ENCODE measurements at regions not wholly inside any gene's neighbourhood (a gene's known extent, or its start where the extent isn't known, plus 50 kb on each side); places are given as distances from the start of the nearest gene placed in this dataset.

GRCh38 chr7:50923476-50923875 lies 140.8 kb upstream of the GRB10 start:
- Histone ChIP-seq H3K27ac (no peak overlapping the region), H3K9me3 (peaks cover 0 to 12% (median 1%) of the 10 kb centered on the region in 11 donors), H3K4me3 (no peak overlapping the region), H3K36me3 (no peaks in the 10 kb centered on the region), H3K4me1 (no peaks in the 10 kb centered on the region), H3K27me3 (no peaks in the 10 kb centered on the region)
- DNase-seq (no peak), ATAC-seq (no peak)
- TF ChIP-seq CTCF (IDR thresholded peaks at IDR 0.05) = no peak
- intact Hi-C loops (cut with DNase I) = no loop called here
- WGBS, 2 donors = 69 to 75% methylated on average over 4 of the region's 4 CpGs

- no peak overlapping the region for H3K27ac ChIP-seq
- H3K36me3 ChIP-seq = no peaks in the 10 kb centered on the region
- no peak for DNase-seq
- no peak for ATAC-seq
- WGBS, 2 donors = 70 to 86% methylated on average over 4 of the region's 4 CpGs
- no peaks in the 10 kb centered on the region for H3K9me3 ChIP-seq
- no peaks in the 10 kb centered on the region for H3K4me1 ChIP-seq
- intact Hi-C loops (cut with DNase I) = no loop called here
- no peak for TF ChIP-seq CTCF (IDR thresholded peaks at IDR 0.05)
- H3K27me3 ChIP-seq = no peaks in the 10 kb centered on the region
- H3K4me3 ChIP-seq = no peak overlapping the region
These were observed 138.6 kb upstream of the GRB10 start for GRCh38 chr7:50921114-50921813.

GRCh38 chr7:50920031-50920635 lies 137.4 kb upstream of the GRB10 start:
- DNase-seq = no peak
- Histone ChIP-seq H3K36me3 (no peaks in the 10 kb centered on the region), H3K4me3 (no peak overlapping the region), H3K27ac (no peak overlapping the region), H3K9me3 (no peaks in the 10 kb centered on the region), H3K27me3 (no peaks in the 10 kb centered on the region), H3K4me1 (no peaks in the 10 kb centered on the region)
- intact Hi-C loops (cut with DNase I) = no loop called here
- TF ChIP-seq CTCF (IDR thresholded peaks at IDR 0.05) = no peak
- 77 to 82% methylated on average over 7 of the region's 7 CpGs for WGBS, 2 donors
- no peak for ATAC-seq

- Histone ChIP-seq H3K4me1 (no peaks in the 10 kb centered on the region), H3K9me3 (peaks cover 0 to 4% (median 0%) of the 10 kb centered on the region in 11 donors), H3K36me3 (no peaks in the 10 kb centered on the region), H3K27me3 (no peaks in the 10 kb centered on the region), H3K4me3 (no peak overlapping the region), H3K27ac (no peak overlapping the region)
- 60 to 74% methylated on average over 5 of the region's 5 CpGs for WGBS, 2 donors
- intact Hi-C loops (cut with DNase I) = no loop called here
- no peak for DNase-seq
- ATAC-seq = no peak
- no peak for TF ChIP-seq CTCF (IDR thresholded peaks at IDR 0.05)
These were observed 132.9 kb upstream of the GRB10 start for GRCh38 chr7:50915621-50916020.

Measured in heart right ventricle (tissue), 16 donors.